ENCODE measurements at regions not wholly inside any gene's neighbourhood (a gene's known extent, or its start where the extent isn't known, plus 50 kb on each side); places are given as distances from the start of the nearest gene placed in this dataset.

GRCh38 chr15:97078591-97078990 is 748.1 kb downstream of the NR2F2 start:
- CTCF ChIA-PET: no interaction called here
- no peaks in the 10 kb centered on the region for H3K36me3 ChIP-seq (ENCODE audit: control insufficient read depth in 2 of 2, extremely low read depth in 1 of 2, insufficient read depth in 2 of 2, low read length in 2 of 2)

GRCh38 chr15:97081666-97082226 is 751.2 kb downstream of the NR2F2 start:
- ChIA-PET POLR2A (no interaction called here), CTCF (interaction anchor here (0.7 kb wide), 1 partner anchor 15 kb away, joined by 3 read pairs; no protein-coding TSS in a partner anchor)
- Histone ChIP-seq H3K79me2 (ENCODE audit: control insufficient read depth, insufficient read depth, low read length) (no peaks in the 10 kb centered on the region), H3K4me2 (ENCODE audit: insufficient read depth, low read length) (no peak overlapping the region), H3K36me3 (ENCODE audit: control insufficient read depth in 2 of 2, extremely low read depth in 1 of 2, insufficient read depth in 2 of 2, low read length in 2 of 2) (no peaks in the 10 kb centered on the region), H3K27ac (ENCODE audit: insufficient read depth, low read depth, low read length) (no peak overlapping the region), H3K9me3 (replicated peaks; ENCODE audit: control insufficient read depth, insufficient read depth, low read length) (no peaks in the 10 kb centered on the region), H3K9ac (replicated peaks; ENCODE audit: extremely low read depth, insufficient read depth, low read length) (no peak overlapping the region), H3K27me3 (ENCODE audit: control insufficient read depth in 2 of 2, insufficient read depth in 2 of 2, low read length in 2 of 2) (no peaks in the 10 kb centered on the region), H3K4me3 (replicated peaks in 1 of 3; ENCODE audit: insufficient read depth in 1 of 3, low read depth in 1 of 3, low read length in 3 of 3) (no peak overlapping the region), H2AFZ (ENCODE audit: low read depth, low read length) (no peak overlapping the region), H4K20me1 (replicated peaks; ENCODE audit: control insufficient read depth, extremely low read depth, insufficient read depth, low read length) (no peaks in the 10 kb centered on the region), H3K4me1 (ENCODE audit: control insufficient read depth, extremely low read depth, insufficient read depth, low read length) (no peaks in the 10 kb centered on the region), H3K9me1 (replicated peaks; ENCODE audit: control insufficient read depth, extremely low read depth, insufficient read depth, low read length) (no peaks in the 10 kb centered on the region)
- intact Hi-C loops (cut with micrococcal nuclease): no loop called here
- DNase-seq (ENCODE audit: low read depth, low spot score) (no peak), FAIRE-seq (no peak)
- dilution Hi-C loops (cut with MboI; ENCODE audit: extremely low pct_ligation_motif_present, low sequenced_read_pairs): no loop called here
- TF ChIP-seq POLR2AphosphoS5 (IDR thresholded peaks at IDR 0.05; ENCODE audit: insufficient read depth, low read depth, low read length): no peak
- no peak for TF ChIP-seq GATA2 (IDR thresholded peaks at IDR 0.05; ENCODE audit: insufficient read depth, insufficient read length, low read depth, low read length)
- no peak for TF ChIP-seq FOS (IDR thresholded peaks at IDR 0.05; ENCODE audit: borderline replicate concordance, insufficient read depth, low read length)
- no peak for TF ChIP-seq POLR2A (IDR thresholded peaks at IDR 0.05; ENCODE audit: low read depth, low read length)
- TF ChIP-seq, protein P1, sequence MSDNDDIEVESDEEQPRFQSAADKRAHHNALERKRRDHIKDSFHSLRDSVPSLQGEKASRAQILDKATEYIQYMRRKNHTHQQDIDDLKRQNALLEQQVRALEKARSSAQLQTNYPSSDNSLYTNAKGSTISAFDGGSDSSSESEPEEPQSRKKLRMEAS (IDR thresholded peaks at IDR 0.05; ENCODE audit: insufficient read depth, insufficient read length): no peak
- TF ChIP-seq EZH2 (IDR thresholded peaks at IDR 0.05; ENCODE audit: borderline replicate concordance, low read depth, low read length, severe bottlenecking): no peak
- no peak for TF ChIP-seq MYC (IDR thresholded peaks at IDR 0.05; ENCODE audit: low read depth, low read length)
- no peak for TF ChIP-seq CTCF (IDR thresholded peaks at IDR 0.05; ENCODE audit: extremely low read depth in 1 of 2, insufficient read depth in 1 of 2, low read depth in 1 of 2, low read length in 2 of 2)
- no peak for TF ChIP-seq JUN (IDR thresholded peaks at IDR 0.05; ENCODE audit: borderline replicate concordance, insufficient read depth, insufficient read length, low read depth)
- no TSS peak for BruUV-seq (replicated peaks)

More at GRCh38 chr15:97078591-97078990, 748.1 kb downstream of the NR2F2 start:
- Histone ChIP-seq H2AFZ (ENCODE audit: low read depth, low read length) (no peak overlapping the region), H3K27me3 (ENCODE audit: control insufficient read depth in 2 of 2, insufficient read depth in 2 of 2, low read length in 2 of 2) (no peaks in the 10 kb centered on the region), H3K4me1 (ENCODE audit: control insufficient read depth, extremely low read depth, insufficient read depth, low read length) (no peaks in the 10 kb centered on the region), H3K4me3 (replicated peaks in 1 of 3; ENCODE audit: insufficient read depth in 1 of 3, low read depth in 1 of 3, low read length in 3 of 3) (no peak overlapping the region), H3K79me2 (ENCODE audit: control insufficient read depth, insufficient read depth, low read length) (no peaks in the 10 kb centered on the region), H3K9ac (replicated peaks; ENCODE audit: extremely low read depth, insufficient read depth, low read length) (no peak overlapping the region), H3K9me1 (replicated peaks; ENCODE audit: control insufficient read depth, extremely low read depth, insufficient read depth, low read length) (no peaks in the 10 kb centered on the region), H3K9me3 (replicated peaks; ENCODE audit: control insufficient read depth, insufficient read depth, low read length) (no peaks in the 10 kb centered on the region), H3K4me2 (ENCODE audit: insufficient read depth, low read length) (no peak overlapping the region), H4K20me1 (replicated peaks; ENCODE audit: control insufficient read depth, extremely low read depth, insufficient read depth, low read length) (no peaks in the 10 kb centered on the region), H3K27ac (ENCODE audit: insufficient read depth, low read depth, low read length) (no peak overlapping the region)
- intact Hi-C loops (cut with micrococcal nuclease) (no loop called here), dilution Hi-C loops (cut with MboI; ENCODE audit: extremely low pct_ligation_motif_present, low sequenced_read_pairs) (no loop called here)
- POLR2A ChIA-PET: no interaction called here
- FAIRE-seq (no peak), DNase-seq (ENCODE audit: low read depth, low spot score) (no peak)
- BruUV-seq (replicated peaks): no TSS peak
- TF ChIP-seq CTCF (IDR thresholded peaks at IDR 0.05; ENCODE audit: extremely low read depth in 1 of 2, insufficient read depth in 1 of 2, low read depth in 1 of 2, low read length in 2 of 2) (no peak), GATA2 (IDR thresholded peaks at IDR 0.05; ENCODE audit: insufficient read depth, insufficient read length, low read depth, low read length) (no peak), FOS (IDR thresholded peaks at IDR 0.05; ENCODE audit: borderline replicate concordance, insufficient read depth, low read length) (no peak)

All from endothelial cell of umbilical vein (primary cell).